ENCODE measurements at regions not wholly inside any gene's neighbourhood (a gene's known extent, or its start where the extent isn't known, plus 50 kb on each side); places are given as distances from the start of the nearest gene placed in this dataset.

DNA sequence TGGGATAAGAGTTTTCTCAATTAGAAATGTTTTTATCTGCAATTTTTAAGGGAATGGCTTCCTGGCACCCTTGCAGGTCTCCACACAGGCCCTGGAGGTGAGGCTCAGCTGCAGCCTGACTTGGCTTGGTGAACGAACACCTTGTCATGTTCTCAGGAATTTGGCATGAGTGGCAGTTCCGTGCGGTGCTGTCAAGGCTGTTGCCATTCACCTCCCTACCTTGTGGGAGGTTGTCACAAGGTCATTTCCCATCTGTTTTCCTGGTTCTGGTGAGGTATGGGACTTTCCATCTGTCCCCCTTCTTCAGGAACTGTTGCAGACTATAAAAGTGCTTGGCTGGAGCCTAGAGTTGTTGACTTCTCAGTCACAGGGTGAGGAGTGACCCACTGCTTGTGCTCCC lies 82.9 kb downstream of the ELOVL4 start:
- H3K27me3 ChIP-seq (ENCODE audit: control insufficient read depth, insufficient read depth, low read length), result no peaks in the 10 kb centered on the region
- no peak overlapping the region for H3K27ac ChIP-seq (ENCODE audit: low read depth, low read length)
- no peak overlapping the region for H3K4me3 ChIP-seq (ENCODE audit: low read length)
- no peaks in the 10 kb centered on the region for H3K36me3 ChIP-seq (ENCODE audit: control insufficient read depth, insufficient read depth, low read length)
- no peak overlapping the region for H3K9ac ChIP-seq (ENCODE audit: low read length)
- H3K4me1 ChIP-seq (ENCODE audit: control insufficient read depth, insufficient read depth, low read length), result no peaks in the 10 kb centered on the region

DNA sequence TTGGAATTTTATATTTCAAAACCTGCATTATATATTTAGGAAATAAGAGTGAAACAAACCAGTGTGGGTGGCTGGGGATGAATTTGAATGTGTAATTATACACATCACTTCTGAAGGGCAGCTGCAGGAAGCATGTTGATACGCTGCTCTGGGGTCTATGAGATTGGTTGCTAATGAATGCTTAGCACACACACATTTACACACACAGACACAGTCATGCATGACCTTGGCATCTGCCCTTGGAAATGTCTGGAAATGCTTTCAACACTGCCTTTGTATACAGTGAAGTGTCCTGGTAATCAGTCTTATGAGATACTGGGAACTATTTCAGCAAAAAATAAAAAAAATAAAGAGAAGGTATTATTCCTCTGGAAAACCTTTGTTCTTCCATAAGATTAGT lies 83.4 kb downstream of the ELOVL4 start:
- no peak overlapping the region for H3K27ac ChIP-seq (ENCODE audit: low read depth, low read length)
- no peaks in the 10 kb centered on the region for H3K36me3 ChIP-seq (ENCODE audit: control insufficient read depth, insufficient read depth, low read length)
- H3K27me3 ChIP-seq (ENCODE audit: control insufficient read depth, insufficient read depth, low read length), result no peaks in the 10 kb centered on the region
- H3K4me3 ChIP-seq (ENCODE audit: low read length), result no peak overlapping the region
- H3K4me1 ChIP-seq (ENCODE audit: control insufficient read depth, insufficient read depth, low read length), result no peaks in the 10 kb centered on the region
- no peak overlapping the region for H3K9ac ChIP-seq (ENCODE audit: low read length)

DNA sequence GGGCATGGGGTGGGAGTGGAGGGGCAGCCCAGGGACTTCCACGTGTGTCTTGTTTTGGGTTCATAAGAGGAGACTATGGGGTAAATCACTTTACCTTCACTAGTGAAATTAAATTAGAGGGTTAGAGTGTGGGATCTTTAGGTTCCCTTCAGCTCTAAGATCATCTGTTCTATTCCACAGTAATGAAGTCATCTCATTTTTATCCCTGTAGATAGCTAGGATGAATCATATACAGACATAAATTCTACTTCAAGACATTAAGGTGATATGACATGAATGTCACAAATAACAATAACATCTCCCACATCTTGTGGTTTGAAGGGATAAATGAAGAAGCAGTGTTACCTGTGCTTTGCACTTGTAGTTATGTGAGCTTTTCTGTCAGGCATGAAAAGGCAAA lies 83.8 kb downstream of the ELOVL4 start:
- H3K36me3 ChIP-seq (ENCODE audit: control insufficient read depth, insufficient read depth, low read length), result no peaks in the 10 kb centered on the region
- H3K27me3 ChIP-seq (ENCODE audit: control insufficient read depth, insufficient read depth, low read length), result no peaks in the 10 kb centered on the region
- H3K9ac ChIP-seq (ENCODE audit: low read length), result no peak overlapping the region
- no peak overlapping the region for H3K4me3 ChIP-seq (ENCODE audit: low read length)
- H3K27ac ChIP-seq (ENCODE audit: low read depth, low read length), result no peak overlapping the region
- H3K4me1 ChIP-seq (ENCODE audit: control insufficient read depth, insufficient read depth, low read length), result no peaks in the 10 kb centered on the region

DNA sequence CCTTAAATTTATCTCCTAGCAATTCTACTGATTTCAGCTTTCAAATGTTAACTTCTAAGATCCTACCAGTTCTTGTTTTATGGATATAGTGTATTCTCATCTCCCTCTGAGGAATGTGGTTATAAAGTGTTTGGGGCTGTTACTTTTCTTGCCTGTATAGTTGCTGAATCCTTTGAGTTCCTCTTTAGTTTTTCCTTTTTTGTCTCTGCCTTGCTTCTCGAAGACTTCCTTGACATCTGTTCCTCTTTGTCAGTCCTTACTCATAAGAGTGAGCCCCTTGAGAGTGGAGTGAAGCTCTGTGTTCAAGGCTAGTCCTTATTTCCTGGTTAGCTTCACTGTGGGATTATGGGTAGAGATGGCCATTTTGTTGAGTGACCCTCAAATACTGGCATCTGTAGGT lies 84.6 kb downstream of the ELOVL4 start:
- Histone ChIP-seq H3K27me3 (ENCODE audit: control insufficient read depth, insufficient read depth, low read length) (no peaks in the 10 kb centered on the region), H3K4me1 (ENCODE audit: control insufficient read depth, insufficient read depth, low read length) (no peaks in the 10 kb centered on the region), H3K4me3 (ENCODE audit: low read length) (no peak overlapping the region), H3K9ac (ENCODE audit: low read length) (no peak overlapping the region), H3K36me3 (ENCODE audit: control insufficient read depth, insufficient read depth, low read length) (no peaks in the 10 kb centered on the region), H3K27ac (ENCODE audit: low read depth, low read length) (no peak overlapping the region)

DNA sequence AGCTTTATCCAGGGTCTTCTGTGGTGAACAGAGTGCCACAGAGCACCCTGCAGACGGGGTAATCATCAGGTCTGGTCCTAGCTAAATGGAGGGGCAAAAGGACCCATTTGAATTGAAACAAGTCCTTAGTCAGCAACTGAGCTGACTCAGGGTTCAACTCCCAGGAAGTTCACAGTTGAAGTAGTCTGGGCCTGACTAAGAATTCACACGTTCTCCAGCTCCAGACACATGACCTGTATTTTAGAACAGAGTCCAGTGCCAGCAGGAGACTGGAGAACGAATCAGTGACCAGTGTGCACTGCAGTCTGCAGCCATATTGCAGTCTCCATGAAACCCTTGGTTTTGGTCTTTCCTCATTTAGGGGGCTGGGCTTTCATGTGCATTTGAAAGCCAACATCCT lies 85.2 kb downstream of the ELOVL4 start:
- no peaks in the 10 kb centered on the region for H3K27me3 ChIP-seq (ENCODE audit: control insufficient read depth, insufficient read depth, low read length)
- H3K27ac ChIP-seq (ENCODE audit: low read depth, low read length), result no peak overlapping the region
- H3K9ac ChIP-seq (ENCODE audit: low read length), result no peak overlapping the region
- H3K4me1 ChIP-seq (ENCODE audit: control insufficient read depth, insufficient read depth, low read length), result no peaks in the 10 kb centered on the region
- no peak overlapping the region for H3K4me3 ChIP-seq (ENCODE audit: low read length)
- no peaks in the 10 kb centered on the region for H3K36me3 ChIP-seq (ENCODE audit: control insufficient read depth, insufficient read depth, low read length)

DNA sequence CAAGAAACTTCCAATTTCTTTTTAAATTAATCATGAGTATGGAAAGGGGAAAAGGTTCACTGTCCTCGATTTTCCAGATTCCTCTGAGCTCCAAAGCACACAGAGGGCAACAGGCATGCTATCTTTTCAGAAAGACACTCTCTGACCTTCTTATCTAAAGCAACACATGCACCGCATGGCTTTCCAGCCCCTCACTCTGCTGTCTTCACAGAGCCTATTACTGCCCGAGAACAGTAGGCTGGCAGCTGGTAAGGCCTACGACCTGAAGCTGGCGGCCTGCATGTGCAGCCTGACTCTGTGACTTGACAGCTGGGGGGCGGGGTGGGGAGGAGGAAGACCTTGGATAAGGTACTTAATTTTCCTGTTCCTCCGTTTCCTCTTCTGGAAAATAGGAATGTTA lies 86.3 kb downstream of the ELOVL4 start:
- Histone ChIP-seq H3K36me3 (ENCODE audit: control insufficient read depth, insufficient read depth, low read length) (no peaks in the 10 kb centered on the region), H3K4me1 (ENCODE audit: control insufficient read depth, insufficient read depth, low read length) (no peaks in the 10 kb centered on the region), H3K4me3 (ENCODE audit: low read length) (no peak overlapping the region), H3K27me3 (ENCODE audit: control insufficient read depth, insufficient read depth, low read length) (no peaks in the 10 kb centered on the region), H3K27ac (ENCODE audit: low read depth, low read length) (no peak overlapping the region), H3K9ac (ENCODE audit: low read length) (no peak overlapping the region)

DNA sequence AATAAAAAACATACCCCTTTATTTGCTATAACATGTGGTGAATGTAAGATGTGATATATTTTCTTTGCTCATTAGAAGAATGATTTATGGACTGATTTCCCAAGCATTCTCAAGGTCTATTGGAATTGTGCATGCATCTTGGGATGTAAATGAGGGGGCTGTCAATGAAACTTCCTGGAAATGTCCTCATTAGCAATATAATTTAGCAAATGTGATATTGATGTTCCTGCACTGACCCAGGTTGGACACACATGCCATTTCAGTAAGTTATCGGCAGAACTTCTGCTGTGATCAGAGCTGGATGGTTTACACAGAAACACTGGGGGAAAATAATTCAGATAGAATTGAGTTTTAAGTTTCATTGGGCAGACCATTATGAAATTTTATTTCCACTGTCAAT lies 99.9 kb downstream of the ELOVL4 start:
- Histone ChIP-seq H3K9ac (ENCODE audit: low read length) (no peak overlapping the region), H3K36me3 (ENCODE audit: control insufficient read depth, insufficient read depth, low read length) (no peaks in the 10 kb centered on the region), H3K27ac (ENCODE audit: low read depth, low read length) (no peak overlapping the region), H3K4me1 (ENCODE audit: control insufficient read depth, insufficient read depth, low read length) (no peaks in the 10 kb centered on the region), H3K27me3 (ENCODE audit: control insufficient read depth, insufficient read depth, low read length) (no peaks in the 10 kb centered on the region), H3K4me3 (ENCODE audit: low read length) (no peak overlapping the region)

DNA sequence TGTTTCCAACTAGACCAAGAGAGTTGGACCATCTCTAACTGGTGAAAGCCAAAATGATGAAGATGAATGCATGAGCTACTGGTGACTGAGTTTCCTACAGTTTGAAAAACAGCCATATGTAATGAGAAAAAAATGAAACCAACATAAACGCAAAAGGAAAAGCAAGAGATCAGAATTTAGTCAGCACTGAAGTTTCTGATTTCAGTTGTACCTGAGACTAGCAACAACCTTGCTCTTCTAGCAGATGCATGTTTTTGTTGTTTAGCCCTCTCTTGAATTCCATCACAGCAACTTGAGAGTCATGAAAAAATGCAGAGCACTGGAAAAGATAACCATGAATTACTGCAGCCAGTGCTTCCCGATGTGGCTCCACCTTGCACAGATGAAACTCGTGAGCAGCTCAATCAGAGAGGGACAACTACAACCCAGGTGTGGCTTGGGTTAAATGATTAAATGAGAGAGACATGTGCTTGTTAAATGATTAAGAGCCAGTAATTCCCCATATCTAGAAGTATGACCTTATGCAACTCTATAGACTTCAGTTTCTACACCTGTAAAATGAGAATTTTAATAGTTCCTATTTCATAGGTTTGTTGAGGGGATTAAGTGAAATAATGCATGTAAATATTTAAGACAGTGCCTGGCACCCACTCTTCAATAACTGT lies 104.8 kb downstream of the ELOVL4 start:
- no peaks in the 10 kb centered on the region for H3K36me3 ChIP-seq (ENCODE audit: control insufficient read depth, insufficient read depth, low read length)
- H3K4me1 ChIP-seq (ENCODE audit: control insufficient read depth, insufficient read depth, low read length), result no peaks in the 10 kb centered on the region
- H3K27me3 ChIP-seq (ENCODE audit: control insufficient read depth, insufficient read depth, low read length), result no peaks in the 10 kb centered on the region
- no peak overlapping the region for H3K27ac ChIP-seq (ENCODE audit: low read depth, low read length)
- no peak overlapping the region for H3K4me3 ChIP-seq (ENCODE audit: low read length)
- H3K9ac ChIP-seq (ENCODE audit: low read length), result no peak overlapping the region

DNA sequence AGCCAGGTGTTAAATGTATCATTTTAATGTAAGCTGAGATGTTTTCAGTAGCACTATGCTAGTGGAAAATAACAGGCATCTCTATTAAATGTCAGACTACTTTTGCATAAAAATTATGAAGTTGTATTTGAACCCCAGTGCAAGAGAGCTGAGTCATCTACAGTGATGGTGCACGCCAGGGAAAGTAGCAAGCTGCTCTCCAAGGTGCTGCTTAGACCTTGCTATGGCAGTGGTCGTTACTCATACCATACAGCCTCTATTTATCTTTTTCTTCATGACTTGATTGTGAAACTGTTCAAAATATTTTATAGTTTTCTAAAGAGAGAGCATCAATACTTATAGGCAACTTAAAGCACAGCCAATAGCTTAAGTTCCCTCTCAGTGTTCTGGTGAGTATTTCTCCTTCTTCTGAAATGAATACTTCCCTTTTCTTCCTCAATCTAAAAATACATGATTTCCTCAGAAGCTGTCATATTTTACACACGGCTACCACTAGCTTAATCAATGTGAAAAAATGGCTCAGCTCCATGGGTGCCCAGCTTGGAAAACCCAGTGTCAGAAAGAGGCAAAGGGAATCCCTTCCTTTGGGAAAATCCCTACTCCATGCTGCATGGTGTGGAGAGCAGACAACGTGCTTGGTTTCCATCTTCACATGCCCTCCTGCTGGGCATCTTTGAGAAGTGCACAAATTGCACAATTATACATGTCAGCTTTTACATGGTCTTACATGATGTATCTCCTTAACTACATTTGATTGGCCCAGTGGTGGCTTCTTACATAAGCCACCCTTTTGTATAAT lies 105.6 kb downstream of the ELOVL4 start:
- H3K27ac ChIP-seq (ENCODE audit: low read depth, low read length), result no peak overlapping the region
- no peak overlapping the region for H3K4me3 ChIP-seq (ENCODE audit: low read length)
- H3K9ac ChIP-seq (ENCODE audit: low read length), result no peak overlapping the region
- no peaks in the 10 kb centered on the region for H3K36me3 ChIP-seq (ENCODE audit: control insufficient read depth, insufficient read depth, low read length)
- no peaks in the 10 kb centered on the region for H3K4me1 ChIP-seq (ENCODE audit: control insufficient read depth, insufficient read depth, low read length)
- H3K27me3 ChIP-seq (ENCODE audit: control insufficient read depth, insufficient read depth, low read length), result no peaks in the 10 kb centered on the region

DNA sequence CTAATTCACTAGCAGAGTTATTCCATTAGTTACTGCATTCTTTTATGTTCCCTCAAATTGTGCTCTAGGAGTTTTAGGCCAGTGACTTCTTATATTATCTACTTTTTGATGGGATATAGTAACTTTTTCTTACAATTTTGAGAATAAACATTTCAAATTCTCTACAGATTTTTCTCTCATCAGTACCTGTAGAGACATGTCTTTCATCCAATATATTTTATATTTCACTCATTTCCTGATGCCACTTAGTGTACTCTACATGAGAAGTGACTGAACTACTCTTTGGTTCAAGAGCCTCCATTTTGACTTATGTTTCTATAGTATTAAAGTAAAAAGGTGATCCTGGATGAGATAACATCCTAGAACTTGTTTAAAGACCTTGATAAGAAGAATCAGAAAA lies 108.5 kb downstream of the ELOVL4 start:
- H3K27me3 ChIP-seq (ENCODE audit: control insufficient read depth, insufficient read depth, low read length), result no peaks in the 10 kb centered on the region
- H3K4me1 ChIP-seq (ENCODE audit: control insufficient read depth, insufficient read depth, low read length), result no peaks in the 10 kb centered on the region
- no peak overlapping the region for H3K9ac ChIP-seq (ENCODE audit: low read length)
- H3K27ac ChIP-seq (ENCODE audit: low read depth, low read length), result no peak overlapping the region
- H3K36me3 ChIP-seq (ENCODE audit: control insufficient read depth, insufficient read depth, low read length), result no peaks in the 10 kb centered on the region
- H3K4me3 ChIP-seq (ENCODE audit: low read length), result no peak overlapping the region

DNA sequence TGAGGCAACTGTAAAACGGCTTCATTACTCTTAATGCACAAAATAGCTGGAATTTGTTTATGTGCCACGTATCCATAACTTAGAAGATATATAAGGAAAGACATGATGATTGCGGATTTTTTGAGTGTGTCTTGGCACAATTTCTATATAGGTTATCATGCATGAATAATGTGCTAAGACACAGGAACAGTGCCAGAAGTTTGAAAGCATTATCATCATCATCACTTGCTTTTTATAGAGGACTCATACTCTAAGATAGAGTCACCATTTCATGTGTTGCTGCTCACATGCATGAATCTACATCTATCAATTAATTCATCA lies 113.4 kb downstream of the ELOVL4 start:
- no peak overlapping the region for H3K27ac ChIP-seq (ENCODE audit: low read depth, low read length)
- H3K9ac ChIP-seq (ENCODE audit: low read length), result no peak overlapping the region
- no peak overlapping the region for H3K4me3 ChIP-seq (ENCODE audit: low read length)
- H3K36me3 ChIP-seq (ENCODE audit: control insufficient read depth, insufficient read depth, low read length), result no peaks in the 10 kb centered on the region
- no peaks in the 10 kb centered on the region for H3K4me1 ChIP-seq (ENCODE audit: control insufficient read depth, insufficient read depth, low read length)
- no peaks in the 10 kb centered on the region for H3K27me3 ChIP-seq (ENCODE audit: control insufficient read depth, insufficient read depth, low read length)

DNA sequence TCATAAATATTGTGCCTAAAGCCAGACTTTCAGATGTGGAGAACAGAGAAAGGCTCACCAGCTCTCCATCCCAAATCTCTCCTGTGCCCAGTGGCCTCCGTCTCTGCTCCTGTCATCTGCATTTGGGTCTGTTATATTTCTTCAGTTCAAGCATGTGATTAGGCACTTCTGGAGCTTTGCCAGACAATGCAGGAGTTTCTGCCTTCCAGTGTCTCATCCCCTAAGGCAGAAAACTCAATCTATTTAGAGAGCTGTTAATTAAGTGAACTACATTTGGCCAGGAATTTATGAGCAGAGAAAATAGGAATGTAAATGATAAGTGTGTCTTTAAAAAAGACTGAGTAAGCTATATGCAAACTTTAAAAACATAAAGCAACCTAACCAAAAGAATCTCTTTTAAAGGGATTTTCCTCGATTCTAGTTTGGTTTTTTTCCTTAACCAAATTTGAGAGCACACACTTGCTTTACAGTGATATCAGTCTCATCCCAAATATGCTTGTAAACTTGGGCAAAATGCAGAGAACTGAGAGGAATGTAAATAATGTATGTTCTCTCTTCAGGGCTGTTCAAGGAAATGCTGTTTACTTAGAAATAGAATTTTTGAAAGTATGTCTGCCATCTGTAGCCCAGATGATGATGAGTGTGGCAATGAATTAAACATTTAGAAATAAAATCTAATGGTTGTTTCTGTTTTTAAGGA lies 113.9 kb downstream of the ELOVL4 start:
- no peak overlapping the region for H3K27ac ChIP-seq (ENCODE audit: low read depth, low read length)
- H3K27me3 ChIP-seq (ENCODE audit: control insufficient read depth, insufficient read depth, low read length), result no peaks in the 10 kb centered on the region
- H3K4me3 ChIP-seq (ENCODE audit: low read length), result no peak overlapping the region
- H3K9ac ChIP-seq (ENCODE audit: low read length), result no peak overlapping the region
- H3K36me3 ChIP-seq (ENCODE audit: control insufficient read depth, insufficient read depth, low read length), result no peaks in the 10 kb centered on the region
- no peaks in the 10 kb centered on the region for H3K4me1 ChIP-seq (ENCODE audit: control insufficient read depth, insufficient read depth, low read length)

DNA sequence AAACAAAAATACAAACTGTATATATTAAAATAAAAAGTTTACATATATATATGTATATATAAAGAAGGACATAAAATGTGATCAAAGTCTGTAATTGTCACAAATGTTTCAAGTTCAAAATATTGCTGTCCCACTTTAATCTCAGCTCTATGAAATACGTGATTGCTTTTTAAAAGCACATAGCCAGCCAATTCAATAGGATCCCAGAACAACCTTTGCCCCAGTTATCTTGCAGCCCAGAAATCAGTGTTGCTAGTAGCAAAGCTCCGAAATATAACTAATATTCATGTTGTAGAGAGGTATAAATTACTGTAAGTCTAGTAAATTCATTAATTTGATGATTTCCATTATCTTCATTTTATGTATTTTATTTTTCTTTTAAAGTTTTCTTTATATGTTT lies 114.6 kb downstream of the ELOVL4 start:
- Histone ChIP-seq H3K9ac (ENCODE audit: low read length) (no peak overlapping the region), H3K4me3 (ENCODE audit: low read length) (no peak overlapping the region), H3K36me3 (ENCODE audit: control insufficient read depth, insufficient read depth, low read length) (no peaks in the 10 kb centered on the region), H3K4me1 (ENCODE audit: control insufficient read depth, insufficient read depth, low read length) (no peaks in the 10 kb centered on the region), H3K27ac (ENCODE audit: low read depth, low read length) (no peak overlapping the region), H3K27me3 (ENCODE audit: control insufficient read depth, insufficient read depth, low read length) (no peaks in the 10 kb centered on the region)
